Stimulated activated naive CD8-positive, alpha-beta T cell treated with anti-CD3 and anti-CD28 coated beads, Interleukin-15, amount 100 ng/mL, for 72 hours (primary cell): ENCODE measurements at regions not wholly inside any gene's neighbourhood (a gene's known extent, or its start where the extent isn't known, plus 50 kb on each side); places are given as distances from the start of the nearest gene placed in this dataset.
"Not testable (repeated sequence)": the region's sequence is repeated elsewhere in the genome, so short reads cannot be mapped to it uniquely, and the experiment has no call there.

ENCODE experiments used
- ATAC-seq: fragments of 150-1000 bp; cut with Tn5 transposase; 2 replicates; pipeline ENCODE4 v1.10.0; 2021; ENCODE audit warnings: mild to moderate bottlenecking, moderate library complexity
- DNase-seq, 2 donors: peaks; one replicate each; pipeline ENCODE4 v3.0.0; 2021 to 2022
- H3K27ac Mint-ChIP-seq, 2 donors: one replicate each; pipeline ENCODE4 v1.8.0; 2022; ENCODE audit warnings: mild to moderate bottlenecking in 2 of 2, mixed read lengths in 2 of 2, moderate library complexity in 2 of 2
- H3K27me3 Mint-ChIP-seq: one replicate; pipeline ENCODE4 v1.8.0; 2022; ENCODE audit warnings: mixed read lengths
- H3K4me1 Mint-ChIP-seq: one replicate; pipeline ENCODE4 v1.8.0; 2022; ENCODE audit warnings: mild to moderate bottlenecking, mixed read lengths
- H3K4me3 Mint-ChIP-seq, 2 donors: one replicate each; pipeline ENCODE4 v1.8.0; 2022; ENCODE audit warnings: mild to moderate bottlenecking in 2 of 2, mixed read lengths in 2 of 2, moderate library complexity in 1 of 2
- H3K9me3 Mint-ChIP-seq, 2 donors: one replicate each; pipeline ENCODE4 v1.8.0; 2022; ENCODE audit warnings: mixed read lengths in 2 of 2

DNA sequence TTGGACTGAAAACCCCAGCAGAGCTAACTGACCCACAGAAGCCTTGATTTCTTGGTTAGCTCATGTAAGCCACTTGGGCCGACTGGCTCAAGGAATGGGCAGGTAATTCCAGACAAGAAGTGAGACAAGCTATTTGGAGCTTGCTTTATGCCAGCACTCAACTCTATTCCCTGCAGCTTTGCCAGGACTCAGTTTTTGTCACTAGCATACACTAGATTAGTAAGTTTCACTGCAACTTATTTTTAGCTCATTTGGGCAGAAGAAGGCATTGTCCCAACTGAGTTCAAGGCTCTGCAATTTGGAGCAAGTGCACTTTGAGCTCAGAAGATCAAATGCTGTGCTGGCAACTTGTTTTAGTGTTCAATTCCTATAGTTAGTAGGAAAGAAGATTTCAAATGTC is 116.1 kb downstream of the SLC4A3 start:
- H3K4me3 Mint-ChIP-seq, result no peak overlapping the region
- DNase-seq, result no peak
- H3K9me3 Mint-ChIP-seq, result no peaks in the 10 kb centered on the region
- no peak overlapping the region for H3K27ac Mint-ChIP-seq
- H3K27me3 Mint-ChIP-seq, result no peaks in the 10 kb centered on the region
- H3K4me1 Mint-ChIP-seq, result no peaks in the 10 kb centered on the region
- ATAC-seq, result no peak

GRCh38 chr2:219744066-219744465 is 116.6 kb downstream of the SLC4A3 start:
- Mint-ChIP-seq H3K4me1 (no peaks in the 10 kb centered on the region), H3K27me3 (no peaks in the 10 kb centered on the region), H3K4me3 (no peak overlapping the region), H3K9me3 (no peaks in the 10 kb centered on the region), H3K27ac (no peak overlapping the region)
- DNase-seq, result no peak
- no peak for ATAC-seq

DNA sequence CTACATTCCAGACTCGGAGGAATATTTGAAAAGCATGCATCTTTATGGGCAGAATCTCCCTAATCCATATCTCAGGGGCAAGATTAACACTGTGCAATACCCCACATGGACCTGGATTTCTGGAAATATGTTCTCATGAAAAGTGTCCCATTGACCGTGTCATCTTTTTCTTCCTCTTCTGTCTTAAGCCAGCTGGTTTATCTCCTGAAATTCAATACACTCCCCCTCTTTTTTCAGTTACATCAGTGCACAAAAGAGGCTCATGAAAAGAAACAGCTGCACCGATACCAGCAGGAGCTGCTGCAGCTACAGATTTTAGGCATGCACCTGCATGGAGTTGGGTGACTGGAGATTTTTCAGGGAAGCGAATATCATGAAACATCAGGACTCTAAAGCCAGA is 117.2 kb downstream of the SLC4A3 start:
- Mint-ChIP-seq H3K27ac (no peak overlapping the region), H3K27me3 (no peaks in the 10 kb centered on the region), H3K9me3 (no peaks in the 10 kb centered on the region), H3K4me3 (no peak overlapping the region), H3K4me1 (no peaks in the 10 kb centered on the region)
- DNase-seq (no peak), ATAC-seq (no peak)

GRCh38 chr2:219747637-219748036 is 120.2 kb downstream of the SLC4A3 start:
- Mint-ChIP-seq H3K4me3 (no peak overlapping the region), H3K27me3 (no peaks in the 10 kb centered on the region), H3K9me3 (peaks cover 0 to 7% of the 10 kb centered on the region in 2 donors), H3K4me1 (no peaks in the 10 kb centered on the region), H3K27ac (no peak overlapping the region)
- no peak for DNase-seq
- ATAC-seq, result no peak

GRCh38 chr2:219748671-219749570 is 121.5 kb downstream of the SLC4A3 start:
- no peak overlapping the region for H3K4me3 Mint-ChIP-seq
- no peak for DNase-seq
- no peak overlapping the region for H3K27ac Mint-ChIP-seq
- no peak for ATAC-seq
- no peaks in the 10 kb centered on the region for H3K4me1 Mint-ChIP-seq
- H3K27me3 Mint-ChIP-seq, result no peaks in the 10 kb centered on the region
- H3K9me3 Mint-ChIP-seq, result peaks cover 0 to 12% of the 10 kb centered on the region in 2 donors

DNA sequence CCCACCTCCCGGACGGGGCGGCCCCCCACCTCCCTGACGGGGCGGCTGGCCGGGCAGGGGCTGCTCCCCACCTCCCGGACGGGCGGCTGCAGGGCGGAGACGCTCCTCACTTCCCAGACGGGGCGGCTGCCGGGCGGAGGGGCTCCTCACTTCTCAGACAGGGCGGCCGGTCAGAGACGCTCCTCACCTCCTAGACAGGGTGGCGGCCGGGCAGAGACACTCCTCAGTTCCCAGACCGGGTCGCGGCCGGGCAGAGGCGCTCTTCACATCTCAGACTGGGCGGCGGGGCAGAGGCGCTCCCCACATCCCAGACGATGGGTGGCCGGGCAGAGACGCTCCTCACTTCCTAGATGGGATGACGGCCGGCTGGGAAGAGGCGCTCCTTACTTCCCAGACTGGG is 123.7 kb downstream of the SLC4A3 start:
- not testable (repeated sequence) for H3K4me3 Mint-ChIP-seq, H3K27ac Mint-ChIP-seq, ATAC-seq, DNase-seq, H3K4me1 Mint-ChIP-seq
- peaks cover 12% of the 10 kb centered on the region for H3K27me3 Mint-ChIP-seq
- peaks cover 16 to 33% of the 10 kb centered on the region in 2 donors for H3K9me3 Mint-ChIP-seq

GRCh38 chr2:219752726-219753125 is 125.3 kb downstream of the SLC4A3 start:
- H3K27ac Mint-ChIP-seq, result no peak overlapping the region
- no peaks in the 10 kb centered on the region for H3K4me1 Mint-ChIP-seq
- DNase-seq, result no peak
- no peak for ATAC-seq
- no peak overlapping the region for H3K4me3 Mint-ChIP-seq
- H3K9me3 Mint-ChIP-seq, result peaks cover 16 to 33% of the 10 kb centered on the region in 2 donors
- peaks cover 12% of the 10 kb centered on the region for H3K27me3 Mint-ChIP-seq

DNA sequence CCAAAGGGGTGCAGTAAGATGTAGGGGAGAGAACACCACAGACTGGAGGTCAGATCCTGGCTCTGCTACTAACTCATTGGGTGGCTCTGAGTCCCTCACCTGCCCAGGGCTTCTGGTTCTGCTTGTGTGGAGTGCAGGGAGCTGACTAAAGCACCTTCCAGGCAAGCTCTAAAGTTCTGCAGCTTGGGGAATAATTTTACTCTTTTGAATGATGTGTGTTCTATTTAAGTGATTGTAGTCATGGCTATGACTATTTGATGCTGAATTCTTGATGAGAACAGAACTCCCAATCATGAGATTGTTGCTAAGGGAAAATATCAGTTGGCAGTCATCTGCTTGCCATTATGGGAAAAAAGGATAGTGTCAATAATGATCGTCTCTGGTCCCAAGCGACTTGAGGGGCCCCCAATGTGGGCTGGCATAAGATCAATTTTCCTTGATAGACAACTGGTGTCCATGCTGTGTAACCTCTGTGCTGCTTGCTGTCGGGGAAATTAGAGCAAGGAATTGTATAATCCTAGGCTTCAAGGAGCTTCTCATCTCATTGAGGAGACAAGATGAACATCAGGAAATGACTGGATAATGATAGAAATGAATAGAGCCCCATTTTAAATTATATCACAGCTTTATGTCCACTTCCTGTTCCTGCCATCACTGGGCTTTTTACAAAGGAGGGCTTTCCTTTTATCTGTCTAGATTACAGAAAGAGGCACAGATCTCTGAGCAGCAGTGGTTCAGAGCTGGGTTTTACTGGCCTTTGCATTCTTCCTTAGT is 131.7 kb downstream of the SLC4A3 start:
- ATAC-seq, result no peak
- H3K4me3 Mint-ChIP-seq, result no peak overlapping the region
- no peaks in the 10 kb centered on the region for H3K4me1 Mint-ChIP-seq
- no peak overlapping the region for H3K27ac Mint-ChIP-seq
- no peak for DNase-seq
- H3K9me3 Mint-ChIP-seq, result peaks cover 15 to 19% of the 10 kb centered on the region in 2 donors
- H3K27me3 Mint-ChIP-seq, result peaks cover 11% of the 10 kb centered on the region

DNA sequence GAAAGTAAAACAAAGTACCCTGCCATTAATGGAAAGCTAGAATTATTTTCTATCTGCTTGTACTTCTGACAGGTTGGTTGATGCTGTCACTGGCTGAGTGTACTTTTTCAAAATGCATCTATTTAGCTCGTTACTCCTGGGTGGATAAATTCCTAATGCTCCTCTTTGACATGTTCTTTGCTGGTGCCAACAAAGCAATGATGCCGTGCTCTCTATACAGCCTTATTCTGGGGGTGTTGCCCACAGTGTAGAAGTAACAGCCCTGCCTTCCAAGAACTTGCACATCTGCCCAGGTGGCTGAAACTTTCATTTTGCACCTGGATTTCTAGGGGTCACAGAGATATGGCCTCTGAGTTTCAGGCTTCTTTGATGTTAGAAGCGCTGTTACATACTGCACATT is 132.4 kb downstream of the SLC4A3 start:
- Mint-ChIP-seq H3K27me3 (peaks cover 4% of the 10 kb centered on the region), H3K27ac (no peak overlapping the region), H3K4me3 (no peak overlapping the region), H3K9me3 (peaks cover 12% of the 10 kb centered on the region in 2 donors), H3K4me1 (no peaks in the 10 kb centered on the region)
- no peak for ATAC-seq
- no peak for DNase-seq

GRCh38 chr2:219765231-219765911 is 137.9 kb downstream of the SLC4A3 start:
- H3K4me1 Mint-ChIP-seq, result no peaks in the 10 kb centered on the region
- H3K4me3 Mint-ChIP-seq, result no peak overlapping the region
- DNase-seq (no peak), ATAC-seq (no peak)
- peaks cover 5 to 6% of the 10 kb centered on the region in 2 donors for H3K9me3 Mint-ChIP-seq
- H3K27ac Mint-ChIP-seq, result no peak overlapping the region
- H3K27me3 Mint-ChIP-seq, result peaks cover 6% of the 10 kb centered on the region

GRCh38 chr2:219766658-219767057 is 139.2 kb downstream of the SLC4A3 start:
- Mint-ChIP-seq H3K27ac (no peak overlapping the region), H3K4me3 (no peak overlapping the region), H3K4me1 (no peaks in the 10 kb centered on the region), H3K9me3 (peaks cover 5 to 6% of the 10 kb centered on the region in 2 donors), H3K27me3 (peaks cover 6% of the 10 kb centered on the region)
- ATAC-seq (no peak), DNase-seq (no peak)

DNA sequence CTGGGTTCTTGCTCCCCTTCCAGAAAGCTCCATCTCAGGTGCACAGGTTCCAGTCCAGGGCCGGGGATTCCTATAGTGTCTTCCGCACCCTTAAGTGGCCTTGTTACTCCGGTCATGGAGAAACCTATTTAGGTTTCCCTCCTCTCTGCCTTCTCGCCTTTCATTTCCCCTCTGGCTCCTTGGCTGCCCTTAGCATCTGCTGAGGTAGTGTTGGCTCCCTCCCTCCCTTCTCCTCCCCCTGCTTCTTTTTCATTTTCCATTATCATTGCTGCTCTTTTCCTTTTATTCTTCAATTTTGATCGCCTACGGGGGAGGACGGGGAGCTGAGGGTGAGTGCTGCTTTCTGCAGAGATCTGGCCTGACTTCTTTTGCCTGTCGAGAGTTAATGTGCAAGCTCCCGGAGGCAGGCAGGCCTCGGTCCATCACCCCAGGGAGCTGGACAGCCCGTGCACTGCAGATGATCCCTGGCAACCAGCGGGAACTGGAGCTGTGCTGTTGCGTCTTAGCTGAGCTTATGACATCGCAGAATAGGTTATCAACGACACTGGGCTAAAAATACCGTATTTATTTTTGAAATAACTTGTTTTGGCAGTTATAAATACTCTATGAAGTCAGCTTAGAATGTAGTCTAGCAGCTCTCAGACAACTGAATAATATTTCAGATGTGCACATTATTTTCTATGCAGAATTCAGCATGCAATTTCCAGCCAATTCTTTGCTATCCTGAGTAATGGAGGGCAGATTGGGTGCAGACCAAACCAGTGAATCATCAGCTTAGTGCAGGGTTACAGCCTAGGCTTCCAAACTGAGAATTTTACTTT is 141.9 kb downstream of the SLC4A3 start:
- H3K4me3 Mint-ChIP-seq, result no peak overlapping the region
- H3K4me1 Mint-ChIP-seq, result no peaks in the 10 kb centered on the region
- no peak overlapping the region for H3K27ac Mint-ChIP-seq
- peaks cover 5 to 6% of the 10 kb centered on the region in 2 donors for H3K9me3 Mint-ChIP-seq
- peaks cover 6% of the 10 kb centered on the region for H3K27me3 Mint-ChIP-seq
- no peak for DNase-seq
- no peak for ATAC-seq

GRCh38 chr2:219772103-219772635 is 144.7 kb downstream of the SLC4A3 start:
- peaks cover 0 to 6% of the 10 kb centered on the region in 2 donors for H3K9me3 Mint-ChIP-seq
- H3K27ac Mint-ChIP-seq, result no peak overlapping the region
- ATAC-seq, result no peak
- H3K4me1 Mint-ChIP-seq, result no peaks in the 10 kb centered on the region
- no peak for DNase-seq
- H3K4me3 Mint-ChIP-seq, result no peak overlapping the region
- H3K27me3 Mint-ChIP-seq, result peaks cover 24% of the 10 kb centered on the region

DNA sequence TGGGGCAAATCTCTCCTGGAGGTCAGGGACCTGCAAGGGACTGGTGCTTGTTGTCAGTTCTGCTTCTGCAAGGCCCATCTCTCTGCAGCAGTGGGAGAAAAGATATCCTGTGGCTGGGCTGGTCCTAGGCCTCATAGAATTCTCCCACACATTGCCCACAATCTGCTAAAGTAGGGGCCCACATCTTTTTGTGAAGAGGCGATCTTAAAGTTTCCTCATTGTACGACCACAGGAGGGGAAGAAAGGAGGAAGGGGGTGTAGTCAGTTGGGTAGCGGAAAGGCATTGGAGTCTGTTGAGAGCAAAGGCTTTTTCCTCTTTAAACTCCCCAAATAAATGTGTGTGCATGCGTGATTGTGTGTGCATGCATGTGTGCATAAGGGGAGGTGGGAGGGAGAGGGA is 145.3 kb downstream of the SLC4A3 start:
- peaks cover 0 to 6% of the 10 kb centered on the region in 2 donors for H3K9me3 Mint-ChIP-seq
- ATAC-seq (no peak), DNase-seq (no peak)
- H3K27me3 Mint-ChIP-seq, result peaks cover 27% of the 10 kb centered on the region
- H3K27ac Mint-ChIP-seq, result no peak overlapping the region
- no peak overlapping the region for H3K4me3 Mint-ChIP-seq
- no peaks in the 10 kb centered on the region for H3K4me1 Mint-ChIP-seq

DNA sequence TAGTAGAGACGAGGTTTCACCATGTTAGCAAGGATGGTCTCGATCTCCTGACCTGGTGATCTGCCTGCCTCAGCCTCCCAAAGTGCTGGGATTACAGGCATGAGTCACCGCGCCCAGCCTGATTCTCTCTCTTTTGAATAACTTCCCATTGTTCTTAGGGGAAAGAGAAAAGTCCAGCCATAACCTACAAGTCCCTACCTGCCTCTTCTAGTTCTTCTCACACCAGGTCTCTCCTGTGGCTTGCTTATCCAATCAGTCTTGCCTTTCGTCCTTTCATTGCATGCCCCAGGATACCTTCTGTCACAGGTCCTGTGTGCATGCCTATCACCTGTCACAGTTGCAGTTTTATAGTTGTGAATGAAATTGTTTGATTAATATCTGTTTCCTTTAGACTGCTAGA is 148.1 kb downstream of the SLC4A3 start:
- no peak overlapping the region for H3K27ac Mint-ChIP-seq
- no peak overlapping the region for H3K4me3 Mint-ChIP-seq
- H3K4me1 Mint-ChIP-seq, result no peaks in the 10 kb centered on the region
- DNase-seq (no peak), ATAC-seq (no peak)
- peaks cover 32% of the 10 kb centered on the region for H3K27me3 Mint-ChIP-seq
- no peaks in the 10 kb centered on the region for H3K9me3 Mint-ChIP-seq
